Cardiac fibroblast (primary cell): ENCODE measurements at regions not wholly inside any gene's neighbourhood (a gene's known extent, or its start where the extent isn't known, plus 50 kb on each side); places are given as distances from the start of the nearest gene placed in this dataset.
"Not testable (repeated sequence)": the region's sequence is repeated elsewhere in the genome, so short reads cannot be mapped to it uniquely, and the experiment has no call there.

Experiments used
- DNase-seq, 2 donors: peaks; one replicate each; pipeline versions ENCODE4 v3.0.0 to v3.0.0-alpha.2; 2010; ENCODE audit warnings: low read depth in 2 of 2
- H3K4me3 ChIP-seq, 2 donors: replicated peaks in 1 of 2; 1 replicate in 1 of 2; 2 replicates in 1 of 2; pipeline ENCODE4 v1.5.1; 2011; ENCODE audit warnings: low read depth in 2 of 2, low read length in 2 of 2, mild to moderate bottlenecking in 2 of 2, moderate library complexity in 1 of 2
- CTCF ChIP-seq: IDR thresholded peaks from one replicate; pipeline ENCODE4 v1.5.1; 2011; ENCODE audit warnings: low read depth, mild to moderate bottlenecking, low read length, inconsistent platforms

GRCh38 chr11:127800989-127801688 is 786.2 kb downstream of the ETS1 start:
- no peak for TF ChIP-seq CTCF

DNA sequence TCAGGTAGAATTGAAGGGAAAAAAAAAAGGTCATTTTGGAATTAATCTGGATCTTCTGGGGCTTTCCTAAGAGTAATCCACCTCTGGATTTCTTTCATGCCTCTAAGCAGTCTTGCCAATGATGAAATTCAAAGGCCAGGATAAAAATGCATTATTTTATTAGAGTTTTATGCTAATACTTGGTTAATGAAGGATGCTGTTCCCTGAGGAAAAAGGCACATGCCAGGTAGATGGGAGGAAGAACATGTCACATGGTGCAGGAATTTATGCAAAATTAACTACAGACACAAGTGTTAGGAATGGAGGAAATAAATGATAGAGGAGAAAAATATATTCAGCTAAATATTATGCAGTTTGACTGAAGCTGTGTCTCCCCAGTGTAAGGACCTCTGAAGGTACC is 792.0 kb downstream of the ETS1 start:
- TF ChIP-seq CTCF: no peak
- DNase-seq: no peak

More at GRCh38 chr11:127800989-127801688, 786.2 kb downstream of the ETS1 start:
- no peak overlapping the region for H3K4me3 ChIP-seq
- DNase-seq: no peak

DNA sequence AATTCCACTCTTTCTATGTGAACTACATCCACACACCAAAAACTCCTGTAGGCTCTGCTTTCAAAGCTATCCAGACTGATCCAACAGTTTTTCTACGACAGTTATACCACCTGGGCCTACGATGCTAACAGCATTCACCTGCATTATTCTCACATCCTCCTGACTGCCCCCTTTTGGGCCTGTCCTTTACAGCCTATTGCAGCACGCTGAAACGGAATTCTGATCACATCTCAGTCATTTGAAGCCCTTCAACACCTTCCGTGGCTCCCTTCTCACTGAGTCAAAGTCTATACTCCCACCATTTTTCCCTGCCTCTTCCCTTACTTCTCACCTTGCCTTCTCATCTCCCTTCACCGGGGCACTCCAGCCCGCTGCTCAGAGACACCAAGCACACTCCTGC is 791.3 kb upstream of the KIRREL3 start:
- H3K4me3 ChIP-seq: no peak overlapping the region
- no peak for TF ChIP-seq CTCF
- DNase-seq: no peak

More for the DNA sequence above, 792.0 kb downstream of the ETS1 start:
- no peak overlapping the region for H3K4me3 ChIP-seq

DNA sequence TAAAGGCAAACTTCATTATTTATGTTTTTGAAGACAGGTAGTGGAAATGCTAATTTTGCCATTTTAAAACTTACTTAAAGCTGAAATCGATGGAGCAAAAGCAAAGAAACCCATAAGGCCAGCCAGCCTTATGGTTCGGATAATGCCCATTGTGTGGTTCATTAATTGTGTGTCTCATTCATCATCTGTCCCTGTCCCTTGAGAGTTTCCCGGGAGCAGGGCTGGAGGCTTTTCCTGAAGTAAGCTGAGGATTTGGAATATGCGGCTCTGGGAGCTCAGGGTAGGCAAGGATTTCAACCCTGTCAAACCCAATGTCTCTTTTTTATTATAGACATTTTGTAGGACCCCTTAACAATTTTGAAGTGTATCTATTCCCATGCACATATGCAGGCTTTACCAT is 790.0 kb upstream of the KIRREL3 start:
- DNase-seq: no peak
- H3K4me3 ChIP-seq: no peak overlapping the region
- no peak for TF ChIP-seq CTCF

DNA sequence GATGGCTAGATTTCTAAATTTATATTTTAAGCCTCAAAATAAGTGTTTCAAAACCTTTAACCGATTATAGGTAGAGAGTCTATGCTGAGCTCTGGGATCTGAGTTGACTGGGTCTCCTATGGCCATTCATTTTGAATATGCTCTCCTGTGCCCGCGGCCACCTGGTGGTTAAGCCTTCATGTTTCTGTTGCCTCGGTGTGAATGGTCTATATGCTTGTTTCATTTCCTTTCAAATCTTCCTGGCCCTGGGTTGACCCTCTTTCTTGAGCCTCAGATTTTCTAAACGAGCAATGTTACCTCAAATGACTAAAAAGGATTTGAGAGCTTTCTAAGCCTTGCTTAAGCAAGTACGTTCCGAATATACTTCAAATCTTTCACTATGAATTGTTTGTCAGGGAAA is 789.4 kb upstream of the KIRREL3 start:
- peak in 1 of 2 donors; percentile 1 for DNase-seq
- no peak overlapping the region for H3K4me3 ChIP-seq
- peak; percentile 18 for TF ChIP-seq CTCF

GRCh38 chr11:127772938-127773337 is 772.4 kb upstream of the KIRREL3 start:
- H3K4me3 ChIP-seq, DNase-seq: not testable (repeated sequence)

DNA sequence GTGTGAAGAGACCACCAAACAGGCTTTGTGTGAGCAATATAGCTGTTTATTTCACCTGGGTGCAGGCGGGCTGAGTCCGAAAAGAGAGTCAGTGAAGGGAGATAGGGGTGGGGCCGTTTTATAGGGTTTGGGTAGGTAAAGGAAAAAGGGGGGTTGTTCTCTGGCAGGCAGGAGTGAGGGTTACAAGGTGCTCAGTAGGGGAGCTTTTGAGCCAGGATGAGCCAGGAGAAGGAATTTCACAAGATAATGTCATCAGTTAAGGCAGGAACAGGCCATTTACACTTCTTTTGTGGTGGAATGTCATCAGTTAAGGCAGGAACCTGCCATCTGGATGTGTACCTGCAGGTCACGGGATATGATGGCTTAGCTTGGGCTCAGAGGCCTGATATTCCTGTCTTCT is 768.4 kb upstream of the KIRREL3 start:
- H3K4me3 ChIP-seq, DNase-seq: not testable (repeated sequence)

- no peak for DNase-seq
- TF ChIP-seq CTCF: no peak
- H3K4me3 ChIP-seq: no peak overlapping the region
These were observed 766.2 kb upstream of the KIRREL3 start for GRCh38 chr11:127766734-127767133.
